SK-N-SH (cell line): ENCODE measurements at regions not wholly inside any gene's neighbourhood (a gene's known extent, or its start where the extent isn't known, plus 50 kb on each side); places are given as distances from the start of the nearest gene placed in this dataset.

Experiments used
- CTCF ChIA-PET: fragments of 300-600, 350-600 bp; formaldehyde crosslinking; extraction: SDS; loops from one replicate; lab custom pipeline; 2021; lab: Yijun Ruan, JAX
- POLR2A ChIA-PET: fragments of 350-600 bp; sonication (Branson Sonifier 250); formaldehyde crosslinking; extraction: SDS; loops from one replicate; lab custom pipeline; 2020; ENCODE audit warnings: antibody characterized with exemption, inconsistent platforms; lab: Yijun Ruan, JAX
- DNase-seq: peaks from one replicate; pipeline ENCODE4 v3.0.0; 2012
- H2AFZ ChIP-seq: fragments of 200-600 bp; sonication (generic); 2 replicates; pipeline ENCODE4 v1.8.1; 2016; ENCODE audit warnings: antibody characterized with exemption, mild to moderate bottlenecking, low read depth
- H3F3A ChIP-seq: fragments of 200-600 bp; sonication (generic); replicated peaks from 2 replicates; pipeline ENCODE3; 2016; ENCODE audit warnings: antibody characterized with exemption, mild to moderate bottlenecking; ENCODE audit not compliant: insufficient read depth
- H3K27ac ChIP-seq, 2 experiments: fragments of 200-500 bp in 1 of 2; fragments of 200-600 bp in 1 of 2; sonication (Bioruptor generic) in 1 of 2; sonication (generic), shearing (Covaris generic) in 1 of 2; 2 replicates each; pipeline versions ENCODE4 v1.5.1 to v1.6.1; 2014 to 2016; ENCODE audit warnings: low read depth in 2 of 2, inconsistent platforms in 1 of 2, low read length in 1 of 2, mild to moderate bottlenecking in 1 of 2, mixed read lengths in 1 of 2
- H3K27me3 ChIP-seq: fragments of 200-600 bp; sonication (generic), shearing (Covaris generic); 2 replicates; pipeline ENCODE4 v1.6.1; 2016; ENCODE audit warnings: mixed run types; ENCODE audit not compliant: insufficient read depth
- H3K36me3 ChIP-seq, 2 experiments: fragments of 200-500 bp in 1 of 2; fragments of 200-600 bp in 1 of 2; sonication (Bioruptor generic) in 1 of 2; sonication (generic) in 1 of 2; replicated peaks in 1 of 2; 2 replicates each; pipeline versions ENCODE3 to v1.5.1; 2014 to 2016; ENCODE audit warnings: low read length in 1 of 2, mild to moderate bottlenecking in 1 of 2; ENCODE audit not compliant: insufficient read depth in 2 of 2, control insufficient read depth in 1 of 2
- H3K4me1 ChIP-seq, 2 experiments: fragments of 200-500 bp in 1 of 2; fragments of 200-600 bp in 1 of 2; sonication (Bioruptor generic) in 1 of 2; sonication (generic), shearing (Covaris generic) in 1 of 2; 2 replicates each; pipeline versions ENCODE4 v1.5.1 to v1.6.1; 2014 to 2016; ENCODE audit warnings: low read depth in 1 of 2, low read length in 1 of 2, mixed run types in 1 of 2; ENCODE audit not compliant: insufficient read depth in 2 of 2, control insufficient read depth in 1 of 2
- H3K4me2 ChIP-seq: fragments of 200-600 bp; sonication (generic), shearing (Covaris generic); 2 replicates; pipeline ENCODE4 v1.6.1; 2017; ENCODE audit warnings: mixed run types
- H3K4me3 ChIP-seq, 2 experiments: fragments of 200-500 bp in 1 of 2; fragments of 200-600 bp in 1 of 2; sonication (Bioruptor generic) in 1 of 2; sonication (generic), shearing (Covaris generic) in 1 of 2; 2 replicates each; pipeline versions ENCODE4 v1.5.1 to v1.8.1; 2014 to 2016; ENCODE audit warnings: low read depth in 2 of 2, inconsistent platforms in 1 of 2, low read length in 1 of 2, mild to moderate bottlenecking in 1 of 2, mixed read lengths in 1 of 2, moderate library complexity in 1 of 2
- H3K79me2 ChIP-seq: fragments of 200-600 bp; sonication (generic); 2 replicates; pipeline ENCODE4 v1.8.1; 2017; ENCODE audit warnings: mild to moderate bottlenecking; ENCODE audit not compliant: insufficient read depth
- H3K9ac ChIP-seq: fragments of 200-600 bp; sonication (generic); 2 replicates; pipeline ENCODE4 v1.6.1; 2017; ENCODE audit warnings: mixed run types
- H3K9me2 ChIP-seq: fragments of 200-600 bp; sonication (generic); 2 replicates; pipeline ENCODE4 v1.6.1; 2017; ENCODE audit warnings: mixed run types
- H3K9me3 ChIP-seq: fragments of 200-600 bp; sonication (generic); 2 replicates; pipeline ENCODE4 v1.6.1; 2017; ENCODE audit warnings: mixed run types, mild to moderate bottlenecking, moderate library complexity
- H4K20me1 ChIP-seq: fragments of 200-600 bp; sonication (generic); 2 replicates; pipeline ENCODE4 v1.6.1; 2017; ENCODE audit warnings: mild to moderate bottlenecking, mixed run types; ENCODE audit not compliant: insufficient read depth
- CTCF ChIP-seq: fragments of 200-600 bp; sonication (generic); IDR thresholded peaks from 2 replicates; pipeline ENCODE4 v1.6.1; 2017; ENCODE audit warnings: antibody characterized with exemption, mild to moderate bottlenecking, moderate library complexity
- EZH2phosphoT487 ChIP-seq: fragments of 200-600 bp; sonication (generic); IDR thresholded peaks from 2 replicates; pipeline ENCODE4 v1.6.1; 2017; ENCODE audit warnings: low read depth, mixed run types, mild to moderate bottlenecking, antibody characterized with exemption, moderate library complexity, borderline replicate concordance
- FOSL2 ChIP-seq: IDR thresholded peaks from 2 replicates; pipeline ENCODE4 v1.4.0; 2012; ENCODE audit warnings: low read depth, mild to moderate bottlenecking, moderate library complexity, borderline replicate concordance
- FOXM1 ChIP-seq: IDR thresholded peaks from 2 replicates; pipeline ENCODE4 v1.4.0; 2012; ENCODE audit warnings: low read depth, mild to moderate bottlenecking
- GATA2 ChIP-seq: sonication (generic); formaldehyde crosslinking; IDR thresholded peaks from 2 replicates; pipeline ENCODE4 v1.5.0; 2020; ENCODE audit warnings: mild to moderate bottlenecking, missing genetic modification reagents
- MAX ChIP-seq: IDR thresholded peaks from 2 replicates; pipeline ENCODE4 v1.4.0; 2012; ENCODE audit warnings: low read depth
- NFIC ChIP-seq: IDR thresholded peaks from 2 replicates; pipeline ENCODE4 v1.4.0; 2012; ENCODE audit warnings: borderline replicate concordance
- NRF1 ChIP-seq: IDR thresholded peaks from 2 replicates; pipeline ENCODE4 v1.6.1; 2012; ENCODE audit warnings: low read depth, mild to moderate bottlenecking, low read length
- PBX3 ChIP-seq: IDR thresholded peaks from 2 replicates; pipeline ENCODE4; 2012
- POLR2AphosphoS5 ChIP-seq: IDR thresholded peaks from 2 replicates; pipeline ENCODE4 v1.6.1; 2012; ENCODE audit warnings: low read depth, low read length
- RAD21 ChIP-seq: IDR thresholded peaks from 2 replicates; pipeline ENCODE4 v1.6.1; 2012; ENCODE audit warnings: mild to moderate bottlenecking, low read length
- RCOR1 ChIP-seq: fragments of 150-350 bp; IDR thresholded peaks from 2 replicates; pipeline ENCODE4 v1.6.1; 2017; ENCODE audit warnings: antibody characterized with exemption, low read length
- RFX5 ChIP-seq: IDR thresholded peaks from 2 replicates; pipeline ENCODE4 v1.6.1; 2012; ENCODE audit warnings: mild to moderate bottlenecking, improper control_type of control experiment, low read length
- SIN3A ChIP-seq: IDR thresholded peaks from 2 replicates; pipeline ENCODE4 v1.6.1; 2012; ENCODE audit warnings: low read depth, mild to moderate bottlenecking, low read length, moderate library complexity, borderline replicate concordance
- SMC3 ChIP-seq: IDR thresholded peaks from 2 replicates; pipeline ENCODE4 v1.6.1; 2012; ENCODE audit warnings: low read depth, low read length, improper control_type of control experiment
- TEAD4 ChIP-seq: IDR thresholded peaks from 2 replicates; pipeline ENCODE4 v1.4.0; 2012; ENCODE audit warnings: mild to moderate bottlenecking, borderline replicate concordance; ENCODE audit not compliant: insufficient read depth
- USF2 ChIP-seq: fragments of 150-350 bp; IDR thresholded peaks from 2 replicates; pipeline ENCODE4 v1.6.1; 2017; ENCODE audit warnings: antibody characterized with exemption, low read length, low read depth, borderline replicate concordance
- ZBTB33 ChIP-seq: IDR thresholded peaks from 2 replicates; pipeline ENCODE4 v1.4.0; 2012; ENCODE audit warnings: low read depth, borderline replicate concordance
- WGBS: methylation state at CpG from one replicate; pipeline ENCODE4 v1.1.6; 2017; ENCODE audit warnings: low lambda C conversion rate; 5-methylcytosine and 5-hydroxymethylcytosine counted together

GRCh38 chr14:84704601-84705000, 825.3 kb upstream of the FLRT2 start:
- ChIA-PET POLR2A (no interaction called here), CTCF (no interaction called here)
- no peaks in the 10 kb centered on the region for H3K9me3 ChIP-seq
- H3K4me3 ChIP-seq: no peak overlapping the region
- DNase-seq: no peak
- H3K79me2 ChIP-seq: no peaks in the 10 kb centered on the region
- H3K4me2 ChIP-seq: no peak overlapping the region
- no peak overlapping the region for H3K9ac ChIP-seq
- no peaks in the 10 kb centered on the region; a peak in 1 of 4 replicates for H3K4me1 ChIP-seq
- TF ChIP-seq FOXM1: no peak
- TF ChIP-seq USF2: no peak
- no peak for TF ChIP-seq PBX3
- TF ChIP-seq TEAD4: no peak
- TF ChIP-seq RFX5: no peak
- no peak for TF ChIP-seq EZH2phosphoT487
- TF ChIP-seq, all 33 proteins: peak for 0
- H2AFZ ChIP-seq: no peak overlapping the region
- H4K20me1 ChIP-seq: no peaks in the 10 kb centered on the region
- 58% methylated on average over 2 of the region's 2 CpGs for WGBS
- no peaks in the 10 kb centered on the region for H3F3A ChIP-seq
- no peaks in the 10 kb centered on the region for H3K36me3 ChIP-seq
- H3K27me3 ChIP-seq: no peaks in the 10 kb centered on the region
- peaks cover 6% of the 10 kb centered on the region for H3K9me2 ChIP-seq
- H3K27ac ChIP-seq: no peak overlapping the region

GRCh38 chr14:84707830-84708229, 822.1 kb upstream of the FLRT2 start:
- H3K27me3 ChIP-seq: no peaks in the 10 kb centered on the region
- no peak overlapping the region for H2AFZ ChIP-seq
- H3K9me2 ChIP-seq: peaks cover 6% of the 10 kb centered on the region
- WGBS: 6% methylated on average over 1 of the region's 1 CpG
- ChIA-PET POLR2A (no interaction called here), CTCF (no interaction called here)
- no peaks in the 10 kb centered on the region for H3K36me3 ChIP-seq
- no peaks in the 10 kb centered on the region for H3K79me2 ChIP-seq
- DNase-seq: no peak
- H4K20me1 ChIP-seq: no peaks in the 10 kb centered on the region
- no peaks in the 10 kb centered on the region; a peak in 1 of 4 replicates for H3K4me1 ChIP-seq
- H3K4me2 ChIP-seq: no peak overlapping the region
- no peaks in the 10 kb centered on the region for H3K9me3 ChIP-seq
- H3K27ac ChIP-seq: no peak overlapping the region
- no peak for TF ChIP-seq GATA2 (CRISPR knock-in tag)
- TF ChIP-seq RFX5: no peak
- no peak for TF ChIP-seq PBX3
- no peak for TF ChIP-seq USF2
- TF ChIP-seq SIN3A: no peak
- no peak for TF ChIP-seq CTCF
- TF ChIP-seq NFIC: no peak
- TF ChIP-seq FOXM1: no peak
- no peak for TF ChIP-seq MAX
- no peak for TF ChIP-seq RAD21
- no peak for TF ChIP-seq POLR2AphosphoS5
- TF ChIP-seq NRF1: no peak
- TF ChIP-seq SMC3: no peak
- no peak for TF ChIP-seq FOSL2
- TF ChIP-seq ZBTB33: no peak
- TF ChIP-seq RCOR1: no peak
- TF ChIP-seq, all 33 proteins: peak for 0
- H3K4me3 ChIP-seq: no peak overlapping the region
- no peaks in the 10 kb centered on the region for H3F3A ChIP-seq
- no peak overlapping the region for H3K9ac ChIP-seq
